Epithelial cell of esophagus (primary cell): ENCODE measurements at regions not wholly inside any gene's neighbourhood (a gene's known extent, or its start where the extent isn't known, plus 50 kb on each side); places are given as distances from the start of the nearest gene placed in this dataset.

Source experiments
- DNase-seq: peaks from one replicate; pipeline ENCODE4 v3.0.0; 2010; ENCODE audit warnings: low read depth
- H3K4me3 ChIP-seq: 2 replicates; pipeline ENCODE4 v1.5.1; 2011; ENCODE audit warnings: mild to moderate bottlenecking, low read length, control low read depth
- TF ChIP-seq, protein P1 (sequence below): IDR thresholded peaks from 2 replicates; pipeline ENCODE4 v1.5.1; 2011; ENCODE audit warnings: low read depth, mild to moderate bottlenecking, low read length, control low read depth, inconsistent platforms; ENCODE audit not compliant: insufficient read depth; ENCODE audit errors: missing control alignments

DNA sequence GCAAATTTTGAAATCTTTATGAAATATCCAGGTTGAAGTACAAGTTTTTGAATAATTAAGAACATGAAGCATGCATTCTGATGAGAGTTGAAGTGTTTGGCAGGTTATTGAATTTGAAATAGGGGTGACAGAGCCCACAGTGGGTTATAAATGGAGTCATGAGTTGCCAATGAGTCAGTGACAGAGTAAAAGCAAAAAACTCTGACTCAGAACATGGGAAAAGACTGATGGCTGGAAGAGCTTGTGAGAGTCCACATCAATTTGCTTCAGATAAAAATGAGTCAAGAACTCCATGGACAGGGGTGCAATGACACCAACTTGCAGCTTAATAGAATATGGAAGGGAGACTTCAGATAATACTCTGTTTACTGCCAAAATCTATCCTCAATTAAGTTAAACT lies 105.3 kb downstream of the SLC6A15 start:
- no peak overlapping the region for H3K4me3 ChIP-seq
- peak; percentile 64 for DNase-seq

DNA sequence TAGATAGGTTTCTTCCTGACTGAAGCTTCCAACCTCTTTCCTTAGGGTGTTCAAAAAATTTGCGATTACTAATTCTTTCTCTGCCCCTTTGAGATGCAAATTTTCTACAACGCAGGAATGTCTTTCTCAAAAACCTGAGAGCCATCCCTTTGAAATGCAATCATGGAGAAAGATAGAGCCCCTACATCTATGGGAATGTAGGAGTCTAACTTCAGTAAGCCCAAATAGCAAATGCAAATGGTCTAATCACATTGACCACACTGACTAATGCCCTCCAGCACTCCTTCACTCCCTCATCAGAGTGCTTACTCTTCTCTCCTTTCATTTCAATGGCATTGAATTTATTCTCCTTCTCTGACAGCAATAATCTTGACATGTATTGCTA lies 107.1 kb downstream of the SLC6A15 start:
- no peak for DNase-seq
- no peak overlapping the region for H3K4me3 ChIP-seq
- TF ChIP-seq, protein P1, sequence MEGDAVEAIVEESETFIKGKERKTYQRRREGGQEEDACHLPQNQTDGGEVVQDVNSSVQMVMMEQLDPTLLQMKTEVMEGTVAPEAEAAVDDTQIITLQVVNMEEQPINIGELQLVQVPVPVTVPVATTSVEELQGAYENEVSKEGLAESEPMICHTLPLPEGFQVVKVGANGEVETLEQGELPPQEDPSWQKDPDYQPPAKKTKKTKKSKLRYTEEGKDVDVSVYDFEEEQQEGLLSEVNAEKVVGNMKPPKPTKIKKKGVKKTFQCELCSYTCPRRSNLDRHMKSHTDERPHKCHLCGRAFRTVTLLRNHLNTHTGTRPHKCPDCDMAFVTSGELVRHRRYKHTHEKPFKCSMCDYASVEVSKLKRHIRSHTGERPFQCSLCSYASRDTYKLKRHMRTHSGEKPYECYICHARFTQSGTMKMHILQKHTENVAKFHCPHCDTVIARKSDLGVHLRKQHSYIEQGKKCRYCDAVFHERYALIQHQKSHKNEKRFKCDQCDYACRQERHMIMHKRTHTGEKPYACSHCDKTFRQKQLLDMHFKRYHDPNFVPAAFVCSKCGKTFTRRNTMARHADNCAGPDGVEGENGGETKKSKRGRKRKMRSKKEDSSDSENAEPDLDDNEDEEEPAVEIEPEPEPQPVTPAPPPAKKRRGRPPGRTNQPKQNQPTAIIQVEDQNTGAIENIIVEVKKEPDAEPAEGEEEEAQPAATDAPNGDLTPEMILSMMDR, result no peak

More for the DNA sequence above, 105.3 kb downstream of the SLC6A15 start:
- TF ChIP-seq, protein P1, result no peak

DNA sequence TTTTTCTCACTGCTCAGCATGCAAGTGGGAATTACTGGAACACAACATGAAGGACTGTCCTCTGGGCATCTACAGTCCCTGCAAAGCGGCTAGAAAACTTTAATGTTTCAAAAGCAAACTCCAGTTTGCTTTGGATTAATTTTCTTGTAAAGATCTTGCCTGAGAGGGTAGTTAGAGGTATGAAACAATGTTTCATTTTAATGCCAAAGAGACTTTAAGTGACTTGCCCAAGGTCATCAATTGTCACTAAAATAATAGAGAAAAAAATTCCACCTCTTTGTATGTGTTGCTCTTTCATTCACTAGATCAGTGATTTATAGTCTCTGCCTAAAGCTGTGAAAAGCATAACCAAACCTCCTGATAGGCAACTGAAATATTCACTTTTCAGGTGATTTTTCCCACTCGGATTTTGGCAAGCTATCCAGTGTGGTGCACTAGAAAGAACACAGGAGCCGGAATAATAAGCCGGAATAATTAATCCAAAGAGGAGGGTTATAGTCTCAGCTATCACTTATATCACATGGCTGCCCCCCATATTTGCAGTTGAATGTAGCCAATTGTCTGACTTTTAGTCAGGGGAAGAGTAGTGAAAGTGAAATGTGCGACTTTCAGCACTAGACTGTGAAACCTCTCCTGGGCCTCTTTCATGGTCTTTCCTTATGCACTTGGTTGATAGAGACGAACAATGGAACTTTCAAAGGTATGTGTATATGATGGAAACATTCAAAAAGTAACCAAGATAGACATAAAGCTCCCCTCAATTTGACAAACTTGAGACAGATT lies 107.7 kb downstream of the SLC6A15 start:
- DNase-seq, result no peak
- TF ChIP-seq, protein P1, result no peak
- no peak overlapping the region for H3K4me3 ChIP-seq

DNA sequence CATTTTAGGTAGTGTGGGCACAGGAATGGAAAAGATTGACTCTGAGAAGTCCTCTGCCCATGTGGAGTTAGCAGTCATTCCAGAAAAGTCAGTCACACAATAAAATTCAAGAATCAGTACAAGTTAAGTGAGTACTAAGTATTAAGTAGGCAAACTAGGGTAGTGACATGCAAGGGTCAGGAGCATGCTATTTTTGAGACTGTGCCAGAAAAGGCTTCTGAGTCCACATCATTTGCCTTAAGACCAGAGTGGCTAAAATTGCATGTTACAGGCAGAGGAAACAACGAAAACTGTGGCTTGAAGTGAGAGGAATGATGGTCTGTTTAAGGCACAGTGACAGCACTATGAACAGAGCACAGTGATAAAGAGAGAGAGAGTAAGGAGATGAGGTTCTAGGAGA lies 108.9 kb downstream of the SLC6A15 start:
- TF ChIP-seq, protein P1, result no peak
- no peak for DNase-seq

DNA sequence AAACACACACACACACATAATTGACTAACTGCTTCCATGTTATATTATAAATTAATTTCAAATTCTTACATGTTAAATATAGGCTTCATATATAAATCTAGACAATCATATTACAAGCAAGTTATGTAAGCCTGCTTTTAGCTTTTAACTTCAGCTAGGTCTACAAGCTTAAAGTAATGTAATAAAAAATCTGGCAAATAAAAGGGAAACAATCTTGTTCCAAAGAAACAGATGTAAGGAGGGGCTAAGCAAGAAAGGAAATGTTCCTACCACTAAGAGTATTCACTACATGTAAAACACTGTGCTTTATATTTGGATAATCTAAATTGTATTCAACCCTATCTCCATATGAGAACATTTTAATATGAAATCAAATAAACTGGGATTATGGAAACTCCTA lies 110.4 kb downstream of the SLC6A15 start:
- H3K4me3 ChIP-seq, result no peak overlapping the region
- DNase-seq, result no peak
- TF ChIP-seq, protein P1, result no peak

More for the DNA sequence above, 108.9 kb downstream of the SLC6A15 start:
- H3K4me3 ChIP-seq, result no peak overlapping the region

DNA sequence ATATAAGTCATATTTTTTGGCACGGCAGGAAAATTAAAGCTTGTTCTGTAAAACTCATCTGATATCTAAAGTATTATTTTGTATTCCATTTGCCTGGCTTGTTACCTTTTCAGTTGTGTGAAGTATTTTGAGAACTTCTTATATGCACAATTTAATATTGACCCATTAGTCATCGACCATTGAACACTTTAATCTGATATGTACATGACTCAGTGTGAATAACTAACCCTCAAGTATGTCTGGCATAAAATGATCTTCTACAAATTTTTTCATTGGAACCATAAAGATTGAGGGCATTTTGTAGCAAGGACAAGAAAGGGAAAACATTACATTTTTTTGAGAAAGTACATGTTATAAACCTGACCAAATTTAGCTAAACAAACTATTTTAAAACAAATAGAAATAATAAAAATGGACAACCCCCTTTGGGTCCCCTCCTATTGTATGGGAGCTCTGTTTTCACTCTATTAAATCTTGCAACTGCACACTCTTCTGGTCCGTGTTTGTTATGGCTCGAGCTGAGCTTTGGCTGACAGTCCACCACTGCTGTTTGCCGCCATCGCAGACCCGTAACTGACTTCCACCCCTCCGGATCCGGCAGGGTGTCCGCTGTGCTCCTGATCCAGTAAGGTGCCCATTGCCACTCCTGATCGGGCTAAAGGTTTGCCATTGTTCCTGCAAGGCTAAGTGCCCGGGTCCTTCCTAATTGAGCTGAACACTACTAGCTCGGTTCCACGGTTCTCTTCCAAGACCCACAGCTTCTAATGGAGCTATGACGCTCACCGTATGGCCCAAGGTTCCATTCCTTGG lies 118.8 kb downstream of the SLC6A15 start:
- DNase-seq, result peak; percentile 58
- H3K4me3 ChIP-seq, result no peak overlapping the region
- TF ChIP-seq, protein P1, result no peak
